ENCODE measurements at regions not wholly inside any gene's neighbourhood (a gene's known extent, or its start where the extent isn't known, plus 50 kb on each side); places are given as distances from the start of the nearest gene placed in this dataset.

DNA sequence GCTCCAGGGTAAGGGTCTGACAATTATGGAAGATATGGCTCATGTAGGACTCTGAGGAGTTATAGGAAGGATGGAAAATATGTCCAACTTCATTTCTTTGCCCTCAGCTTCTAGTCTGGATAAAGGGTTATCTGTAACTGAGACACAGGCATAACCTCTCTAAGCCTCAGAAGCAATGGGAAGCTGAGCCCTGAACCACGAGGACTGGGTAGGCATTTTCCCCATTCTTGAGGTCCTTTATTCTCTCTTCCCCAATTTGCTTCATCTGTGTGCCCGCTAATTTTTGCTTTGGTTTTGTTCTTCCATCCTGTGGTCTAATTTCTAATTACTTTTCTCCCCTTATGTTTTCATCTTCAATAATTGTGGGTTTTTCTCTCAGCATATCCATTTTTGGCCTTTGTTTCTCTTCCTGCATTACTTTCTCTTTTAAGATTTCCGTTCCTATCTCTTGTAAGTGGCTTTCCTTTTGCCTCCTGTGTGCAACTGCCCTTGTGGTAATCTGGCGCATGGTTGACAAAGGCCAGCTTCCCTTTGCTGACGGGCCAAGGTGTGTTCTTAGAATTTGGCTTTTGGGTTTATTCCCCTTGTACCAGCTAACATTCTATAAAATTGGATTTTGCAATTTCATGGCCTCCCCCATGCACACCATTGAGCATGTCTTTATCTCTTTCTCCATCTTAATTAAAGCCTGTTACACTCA lies 343.8 kb downstream of the TXNL1 start:
- TF ChIP-seq, protein P1, sequence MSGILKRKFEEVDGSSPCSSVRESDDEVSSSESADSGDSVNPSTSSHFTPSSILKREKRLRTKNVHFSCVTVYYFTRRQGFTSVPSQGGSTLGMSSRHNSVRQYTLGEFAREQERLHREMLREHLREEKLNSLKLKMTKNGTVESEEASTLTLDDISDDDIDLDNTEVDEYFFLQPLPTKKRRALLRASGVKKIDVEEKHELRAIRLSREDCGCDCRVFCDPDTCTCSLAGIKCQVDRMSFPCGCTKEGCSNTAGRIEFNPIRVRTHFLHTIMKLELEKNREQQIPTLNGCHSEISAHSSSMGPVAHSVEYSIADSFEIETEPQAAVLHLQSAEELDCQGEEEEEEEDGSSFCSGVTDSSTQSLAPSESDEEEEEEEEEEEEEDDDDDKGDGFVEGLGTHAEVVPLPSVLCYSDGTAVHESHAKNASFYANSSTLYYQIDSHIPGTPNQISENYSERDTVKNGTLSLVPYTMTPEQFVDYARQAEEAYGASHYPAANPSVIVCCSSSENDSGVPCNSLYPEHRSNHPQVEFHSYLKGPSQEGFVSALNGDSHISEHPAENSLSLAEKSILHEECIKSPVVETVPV (CRISPR knock-in tag; IDR thresholded peaks at IDR 0.05) = no peak
- TF ChIP-seq OSR1 (CRISPR knock-in tag; IDR thresholded peaks at IDR 0.05) = no peak
- TF ChIP-seq ZFP3 (CRISPR knock-in tag; IDR thresholded peaks at IDR 0.05) = no peak
- TF ChIP-seq ESRRG (CRISPR knock-in tag; IDR thresholded peaks at IDR 0.05) = no peak
- TF ChIP-seq, protein P2, sequence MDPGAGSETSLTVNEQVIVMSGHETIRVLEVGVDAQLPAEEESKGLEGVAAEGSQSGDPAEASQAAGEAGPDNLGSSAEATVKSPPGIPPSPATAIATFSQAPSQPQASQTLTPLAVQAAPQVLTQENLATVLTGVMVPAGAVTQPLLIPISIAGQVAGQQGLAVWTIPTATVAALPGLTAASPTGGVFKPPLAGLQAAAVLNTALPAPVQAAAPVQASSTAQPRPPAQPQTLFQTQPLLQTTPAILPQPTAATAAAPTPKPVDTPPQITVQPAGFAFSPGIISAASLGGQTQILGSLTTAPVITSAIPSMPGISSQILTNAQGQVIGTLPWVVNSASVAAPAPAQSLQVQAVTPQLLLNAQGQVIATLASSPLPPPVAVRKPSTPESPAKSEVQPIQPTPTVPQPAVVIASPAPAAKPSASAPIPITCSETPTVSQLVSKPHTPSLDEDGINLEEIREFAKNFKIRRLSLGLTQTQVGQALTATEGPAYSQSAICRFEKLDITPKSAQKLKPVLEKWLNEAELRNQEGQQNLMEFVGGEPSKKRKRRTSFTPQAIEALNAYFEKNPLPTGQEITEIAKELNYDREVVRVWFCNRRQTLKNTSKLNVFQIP (CRISPR knock-in tag; IDR thresholded peaks at IDR 0.05; ENCODE audit: borderline replicate concordance, low read depth) = no peak
- TF ChIP-seq SNAI2 (CRISPR knock-in tag; IDR thresholded peaks at IDR 0.05) = no peak
- TF ChIP-seq, protein P3, sequence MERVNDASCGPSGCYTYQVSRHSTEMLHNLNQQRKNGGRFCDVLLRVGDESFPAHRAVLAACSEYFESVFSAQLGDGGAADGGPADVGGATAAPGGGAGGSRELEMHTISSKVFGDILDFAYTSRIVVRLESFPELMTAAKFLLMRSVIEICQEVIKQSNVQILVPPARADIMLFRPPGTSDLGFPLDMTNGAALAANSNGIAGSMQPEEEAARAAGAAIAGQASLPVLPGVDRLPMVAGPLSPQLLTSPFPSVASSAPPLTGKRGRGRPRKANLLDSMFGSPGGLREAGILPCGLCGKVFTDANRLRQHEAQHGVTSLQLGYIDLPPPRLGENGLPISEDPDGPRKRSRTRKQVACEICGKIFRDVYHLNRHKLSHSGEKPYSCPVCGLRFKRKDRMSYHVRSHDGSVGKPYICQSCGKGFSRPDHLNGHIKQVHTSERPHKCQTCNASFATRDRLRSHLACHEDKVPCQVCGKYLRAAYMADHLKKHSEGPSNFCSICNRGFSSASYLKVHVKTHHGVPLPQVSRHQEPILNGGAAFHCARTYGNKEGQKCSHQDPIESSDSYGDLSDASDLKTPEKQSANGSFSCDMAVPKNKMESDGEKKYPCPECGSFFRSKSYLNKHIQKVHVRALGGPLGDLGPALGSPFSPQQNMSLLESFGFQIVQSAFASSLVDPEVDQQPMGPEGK (CRISPR knock-in tag; IDR thresholded peaks at IDR 0.05; ENCODE audit: borderline replicate concordance) = no peak
- no peak for TF ChIP-seq ISL1 (CRISPR knock-in tag; IDR thresholded peaks at IDR 0.05)
- TF ChIP-seq, protein P4, sequence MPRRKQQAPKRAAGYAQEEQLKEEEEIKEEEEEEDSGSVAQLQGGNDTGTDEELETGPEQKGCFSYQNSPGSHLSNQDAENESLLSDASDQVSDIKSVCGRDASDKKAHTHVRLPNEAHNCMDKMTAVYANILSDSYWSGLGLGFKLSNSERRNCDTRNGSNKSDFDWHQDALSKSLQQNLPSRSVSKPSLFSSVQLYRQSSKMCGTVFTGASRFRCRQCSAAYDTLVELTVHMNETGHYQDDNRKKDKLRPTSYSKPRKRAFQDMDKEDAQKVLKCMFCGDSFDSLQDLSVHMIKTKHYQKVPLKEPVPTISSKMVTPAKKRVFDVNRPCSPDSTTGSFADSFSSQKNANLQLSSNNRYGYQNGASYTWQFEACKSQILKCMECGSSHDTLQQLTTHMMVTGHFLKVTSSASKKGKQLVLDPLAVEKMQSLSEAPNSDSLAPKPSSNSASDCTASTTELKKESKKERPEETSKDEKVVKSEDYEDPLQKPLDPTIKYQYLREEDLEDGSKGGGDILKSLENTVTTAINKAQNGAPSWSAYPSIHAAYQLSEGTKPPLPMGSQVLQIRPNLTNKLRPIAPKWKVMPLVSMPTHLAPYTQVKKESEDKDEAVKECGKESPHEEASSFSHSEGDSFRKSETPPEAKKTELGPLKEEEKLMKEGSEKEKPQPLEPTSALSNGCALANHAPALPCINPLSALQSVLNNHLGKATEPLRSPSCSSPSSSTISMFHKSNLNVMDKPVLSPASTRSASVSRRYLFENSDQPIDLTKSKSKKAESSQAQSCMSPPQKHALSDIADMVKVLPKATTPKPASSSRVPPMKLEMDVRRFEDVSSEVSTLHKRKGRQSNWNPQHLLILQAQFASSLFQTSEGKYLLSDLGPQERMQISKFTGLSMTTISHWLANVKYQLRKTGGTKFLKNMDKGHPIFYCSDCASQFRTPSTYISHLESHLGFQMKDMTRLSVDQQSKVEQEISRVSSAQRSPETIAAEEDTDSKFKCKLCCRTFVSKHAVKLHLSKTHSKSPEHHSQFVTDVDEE (CRISPR knock-in tag; IDR thresholded peaks at IDR 0.05) = no peak

Data from SK-N-SH treated with all-trans-retinoic acid at 6 μM for 48 hours (cell line).